ACHN (cell line): ENCODE measurements at regions not wholly inside any gene's neighbourhood (a gene's known extent, or its start where the extent isn't known, plus 50 kb on each side); places are given as distances from the start of the nearest gene placed in this dataset.
A peak's percentile ranks its signal among the peaks of the same experiment; 100 is the strongest.
"Not testable (repeated sequence)": the region's sequence is repeated elsewhere in the genome, so short reads cannot be mapped to it uniquely, and the experiment has no call there.

ENCODE experiments used
- DNase-seq: peaks from one replicate; pipeline ENCODE4 v3.0.0-alpha.2; 2015
- in situ Hi-C: cut with HindIII; loops from 2 replicates; pipeline ENCODE4 v1.10.0; 2017; ENCODE audit warnings: low sequenced_read_pairs, low pct_ligation_motif_present, low pct_unique_long_range_greater_than_20kb

- in situ Hi-C loops: no loop called here
- DNase-seq: no peak
Observed at GRCh38 chr2:88892207-88892606, 200.7 kb downstream of the RPIA start.

GRCh38 chr2:88892788-88893187 lies 201.3 kb downstream of the RPIA start:
- in situ Hi-C loops: no loop called here
- no peak for DNase-seq

- no peak for DNase-seq
- in situ Hi-C loops: no loop called here
Observed at GRCh38 chr2:88896971-88897370, 205.5 kb downstream of the RPIA start.

GRCh38 chr2:88897715-88898114 lies 206.2 kb downstream of the RPIA start:
- in situ Hi-C loops: no loop called here
- DNase-seq: no peak

- DNase-seq: peak; percentile 54
- in situ Hi-C loops: no loop called here
Observed at GRCh38 chr2:88903749-88904353, 212.4 kb downstream of the RPIA start.

- DNase-seq: no peak
- in situ Hi-C loops: no loop called here
Observed at GRCh38 chr2:88913280-88913679, 221.8 kb downstream of the RPIA start.

GRCh38 chr2:88919087-88919738 lies 227.7 kb downstream of the RPIA start:
- DNase-seq: peak; percentile 39

GRCh38 chr2:88920399-88920798 lies 228.9 kb downstream of the RPIA start:
- DNase-seq, in situ Hi-C loops: not testable (repeated sequence)

More at GRCh38 chr2:88919087-88919738, 227.7 kb downstream of the RPIA start:
- in situ Hi-C loops: no loop called here

- no peak for DNase-seq
- in situ Hi-C loops: no loop called here
Observed at GRCh38 chr2:88924533-88924932, 233.1 kb downstream of the RPIA start.

- in situ Hi-C loops: no loop called here
- no peak for DNase-seq
Observed at GRCh38 chr2:88925770-88926462, 234.4 kb downstream of the RPIA start.

GRCh38 chr2:88927128-88927527 lies 235.7 kb downstream of the RPIA start:
- in situ Hi-C loops: no loop called here
- no peak for DNase-seq

GRCh38 chr2:88930659-88931058 lies 239.2 kb downstream of the RPIA start:
- no peak for DNase-seq
- in situ Hi-C loops: no loop called here

GRCh38 chr2:88932686-88933085 lies 241.2 kb downstream of the RPIA start:
- no peak for DNase-seq
- in situ Hi-C loops: no loop called here

- DNase-seq: no peak
- in situ Hi-C loops: no loop called here
Observed at GRCh38 chr2:88933091-88933490, 241.6 kb downstream of the RPIA start.

- in situ Hi-C loops: no loop called here
- peak; percentile 40 for DNase-seq
Observed at GRCh38 chr2:88933980-88934379, 242.5 kb downstream of the RPIA start.

GRCh38 chr2:88941178-88941577 lies 249.7 kb downstream of the RPIA start:
- in situ Hi-C loops: not testable (repeated sequence)
- peak; percentile 47 for DNase-seq

GRCh38 chr2:88942798-88943197 lies 251.3 kb downstream of the RPIA start:
- no peak for DNase-seq

GRCh38 chr2:88949336-88949735 lies 257.9 kb downstream of the RPIA start:
- in situ Hi-C loops: no loop called here
- no peak for DNase-seq

More at GRCh38 chr2:88942798-88943197, 251.3 kb downstream of the RPIA start:
- in situ Hi-C loops: no loop called here

- in situ Hi-C loops: no loop called here
- peak; percentile 22 for DNase-seq
Observed at GRCh38 chr2:88950010-88950409, 258.5 kb downstream of the RPIA start.

GRCh38 chr2:88955607-88956006 lies 264.1 kb downstream of the RPIA start:
- no peak for DNase-seq
- in situ Hi-C loops: no loop called here
